ENCODE measurements at regions not wholly inside any gene's neighbourhood (a gene's known extent, or its start where the extent isn't known, plus 50 kb on each side); places are given as distances from the start of the nearest gene placed in this dataset.

GRCh38 chr7:17601921-17602320 lies 303.5 kb downstream of the AHR start:
- no peak for DNase-seq

GRCh38 chr7:17608114-17608833 lies 309.8 kb downstream of the AHR start:
- DNase-seq: no peak

- DNase-seq: no peak
Observed at GRCh38 chr7:17611611-17612010, 313.2 kb downstream of the AHR start.

GRCh38 chr7:17613338-17614041 lies 315.0 kb downstream of the AHR start:
- no peak for DNase-seq

GRCh38 chr7:17617380-17617779 lies 318.9 kb downstream of the AHR start:
- no peak for DNase-seq

GRCh38 chr7:17617857-17618651 lies 319.6 kb downstream of the AHR start:
- no peak for DNase-seq

GRCh38 chr7:17618652-17618974 lies 320.2 kb downstream of the AHR start:
- DNase-seq: no peak

GRCh38 chr7:17619196-17619818 lies 320.9 kb downstream of the AHR start:
- no peak for DNase-seq

- DNase-seq: no peak
Observed at GRCh38 chr7:17620566-17620965, 319.7 kb downstream of the SNX13 start.

GRCh38 chr7:17622451-17622850 lies 317.8 kb downstream of the SNX13 start:
- DNase-seq: no peak

GRCh38 chr7:17623546-17624185 lies 316.6 kb downstream of the SNX13 start:
- no peak for DNase-seq

GRCh38 chr7:17624379-17624778 lies 315.9 kb downstream of the SNX13 start:
- no peak for DNase-seq

- DNase-seq: peak in 1 of 3 donors; percentile 79
Observed at GRCh38 chr7:17625043-17625442, 315.3 kb downstream of the SNX13 start.

GRCh38 chr7:17626235-17626634 lies 314.1 kb downstream of the SNX13 start:
- DNase-seq: no peak

- no peak for DNase-seq
Observed at GRCh38 chr7:17631061-17631460, 309.2 kb downstream of the SNX13 start.

- DNase-seq: no peak
Observed at GRCh38 chr7:17632384-17632783, 307.9 kb downstream of the SNX13 start.

GRCh38 chr7:17633067-17633466 lies 307.2 kb downstream of the SNX13 start:
- DNase-seq: no peak

GRCh38 chr7:17638727-17639126 lies 301.6 kb downstream of the SNX13 start:
- no peak for DNase-seq

GRCh38 chr7:17640730-17641377 lies 299.4 kb downstream of the SNX13 start:
- peak in 1 of 3 donors; percentile 33 for DNase-seq

GRCh38 chr7:17645500-17645899 lies 294.8 kb downstream of the SNX13 start:
- DNase-seq: no peak

- peak in 2 of 3 donors; percentile 50 to 65 for DNase-seq
Observed at GRCh38 chr7:17646253-17646956, 293.9 kb downstream of the SNX13 start.
